Progenitor cell of endocrine pancreas (in vitro differentiated cells): ENCODE measurements at regions not wholly inside any gene's neighbourhood (a gene's known extent, or its start where the extent isn't known, plus 50 kb on each side); places are given as distances from the start of the nearest gene placed in this dataset.
"Not testable (repeated sequence)": the region's sequence is repeated elsewhere in the genome, so short reads cannot be mapped to it uniquely, and the experiment has no call there.

Experiments
- DNase-seq: peaks from one replicate; pipeline ENCODE4 v3.0.0; 2021; ENCODE audit warnings: low spot score; ENCODE audit not compliant: unreplicated experiment
- H3K27ac Mint-ChIP-seq: 2 replicates; pipeline ENCODE4 v1.8.0; 2021; ENCODE audit warnings: mild to moderate bottlenecking, moderate library complexity, mixed read lengths
- H3K27me3 Mint-ChIP-seq: 2 replicates; pipeline ENCODE4 v1.8.0; 2021; ENCODE audit warnings: mixed read lengths
- H3K36me3 Mint-ChIP-seq: 2 replicates; pipeline ENCODE4 v1.8.0; 2022; ENCODE audit warnings: mixed read lengths; ENCODE audit not compliant: insufficient read depth
- H3K4me1 Mint-ChIP-seq: 2 replicates; pipeline ENCODE4 v1.8.0; 2021; ENCODE audit warnings: low read depth, mixed read lengths
- H3K4me3 Mint-ChIP-seq: 2 replicates; pipeline ENCODE4 v1.8.0; 2021; ENCODE audit warnings: low read depth, mild to moderate bottlenecking, moderate library complexity, mixed read lengths
- H3K9me3 Mint-ChIP-seq: 2 replicates; pipeline ENCODE4 v1.8.0; 2021; ENCODE audit warnings: low read depth, mixed read lengths
- TF ChIP-seq, protein P1 (sequence below): fragments of 200-600 bp; sonication (generic); IDR thresholded peaks from one replicate; pipeline ENCODE4 v1.5.0; 2021; ENCODE audit warnings: antibody characterized with exemption, mild to moderate bottlenecking; ENCODE audit not compliant: unreplicated experiment

DNA sequence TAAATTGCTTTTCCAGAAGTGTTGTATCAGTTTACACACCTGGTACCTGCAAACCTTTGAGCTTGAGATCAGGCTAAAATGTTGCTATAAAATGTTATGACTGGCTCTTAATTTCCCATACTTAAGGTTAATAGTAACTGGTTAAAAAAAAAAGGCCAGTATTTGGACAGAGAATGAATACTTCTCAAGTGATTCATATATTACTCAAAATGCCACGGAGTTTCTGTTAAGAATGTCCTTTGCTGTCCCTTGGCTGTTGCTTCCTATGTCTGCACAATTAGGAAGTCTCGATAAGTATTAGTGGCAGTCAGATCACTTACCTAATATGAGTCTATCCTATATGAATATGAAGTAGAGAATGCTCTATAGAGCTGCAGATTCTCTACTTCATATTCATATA lies 232.2 kb upstream of the IGFBP7 start:
- TF ChIP-seq, protein P1, sequence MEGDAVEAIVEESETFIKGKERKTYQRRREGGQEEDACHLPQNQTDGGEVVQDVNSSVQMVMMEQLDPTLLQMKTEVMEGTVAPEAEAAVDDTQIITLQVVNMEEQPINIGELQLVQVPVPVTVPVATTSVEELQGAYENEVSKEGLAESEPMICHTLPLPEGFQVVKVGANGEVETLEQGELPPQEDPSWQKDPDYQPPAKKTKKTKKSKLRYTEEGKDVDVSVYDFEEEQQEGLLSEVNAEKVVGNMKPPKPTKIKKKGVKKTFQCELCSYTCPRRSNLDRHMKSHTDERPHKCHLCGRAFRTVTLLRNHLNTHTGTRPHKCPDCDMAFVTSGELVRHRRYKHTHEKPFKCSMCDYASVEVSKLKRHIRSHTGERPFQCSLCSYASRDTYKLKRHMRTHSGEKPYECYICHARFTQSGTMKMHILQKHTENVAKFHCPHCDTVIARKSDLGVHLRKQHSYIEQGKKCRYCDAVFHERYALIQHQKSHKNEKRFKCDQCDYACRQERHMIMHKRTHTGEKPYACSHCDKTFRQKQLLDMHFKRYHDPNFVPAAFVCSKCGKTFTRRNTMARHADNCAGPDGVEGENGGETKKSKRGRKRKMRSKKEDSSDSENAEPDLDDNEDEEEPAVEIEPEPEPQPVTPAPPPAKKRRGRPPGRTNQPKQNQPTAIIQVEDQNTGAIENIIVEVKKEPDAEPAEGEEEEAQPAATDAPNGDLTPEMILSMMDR: no peak
- Mint-ChIP-seq H3K9me3 (no peaks in the 10 kb centered on the region), H3K4me3 (no peak overlapping the region), H3K4me1 (no peaks in the 10 kb centered on the region), H3K36me3 (no peaks in the 10 kb centered on the region), H3K27me3 (peaks cover 8% of the 10 kb centered on the region), H3K27ac (no peak overlapping the region)
- DNase-seq: no peak

DNA sequence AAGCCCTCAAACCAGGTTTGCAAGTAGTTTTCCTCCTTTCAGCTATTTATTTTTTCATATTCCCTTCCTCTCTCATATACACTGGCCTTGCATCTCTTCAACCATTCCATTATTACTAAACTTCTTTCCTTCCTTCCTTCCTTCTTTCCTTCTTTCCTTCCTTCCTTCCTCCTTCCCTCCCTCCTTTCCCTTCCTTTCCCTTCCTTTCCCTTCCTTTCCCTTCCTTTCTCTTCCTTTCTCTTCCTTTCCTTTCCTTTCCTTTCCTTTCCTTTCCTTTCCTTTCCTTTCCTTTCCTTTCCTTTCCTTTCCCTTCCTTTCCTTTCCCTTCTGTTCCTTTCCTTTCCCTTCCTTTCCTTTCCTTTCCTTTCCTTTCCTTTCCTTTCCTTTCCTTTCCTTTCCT lies 228.7 kb upstream of the IGFBP7 start:
- not testable (repeated sequence) for H3K4me3 Mint-ChIP-seq, H3K27ac Mint-ChIP-seq, H3K4me1 Mint-ChIP-seq, H3K27me3 Mint-ChIP-seq, DNase-seq, H3K36me3 Mint-ChIP-seq, H3K9me3 Mint-ChIP-seq

DNA sequence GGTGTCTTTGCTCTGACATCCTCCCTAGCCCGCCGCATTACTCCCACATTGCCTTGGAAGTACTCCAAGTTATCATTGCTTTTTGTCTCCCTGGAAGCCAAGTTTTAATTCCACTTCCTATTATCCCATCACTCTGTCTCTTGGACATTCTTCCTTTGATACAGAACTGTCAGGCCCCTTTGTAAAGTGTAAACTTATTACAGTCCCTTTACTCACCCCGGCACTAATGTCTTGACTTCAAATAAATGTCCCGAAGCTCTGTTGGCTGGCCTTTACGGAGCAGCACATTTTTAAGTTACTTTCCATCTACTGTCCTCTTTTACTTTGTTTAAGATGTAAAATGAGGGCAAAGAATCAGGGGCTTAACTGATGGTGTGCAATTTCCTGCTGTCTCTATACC lies 223.5 kb upstream of the IGFBP7 start:
- Mint-ChIP-seq H3K36me3 (no peaks in the 10 kb centered on the region), H3K27me3 (no peaks in the 10 kb centered on the region), H3K4me3 (no peak overlapping the region), H3K27ac (no peak overlapping the region), H3K4me1 (no peaks in the 10 kb centered on the region), H3K9me3 (no peaks in the 10 kb centered on the region)
- TF ChIP-seq, protein P1: no peak
- DNase-seq: no peak

GRCh38 chr4:57331959-57332358 lies 221.8 kb upstream of the IGFBP7 start:
- H3K36me3 Mint-ChIP-seq: no peaks in the 10 kb centered on the region
- TF ChIP-seq, protein P1: no peak

GRCh38 chr4:57329279-57329678 lies 219.1 kb upstream of the IGFBP7 start:
- Mint-ChIP-seq H3K4me1 (no peaks in the 10 kb centered on the region), H3K27me3 (no peaks in the 10 kb centered on the region), H3K4me3 (no peak overlapping the region), H3K27ac (no peak overlapping the region), H3K9me3 (no peaks in the 10 kb centered on the region), H3K36me3 (no peaks in the 10 kb centered on the region)
- TF ChIP-seq, protein P1: no peak
- no peak for DNase-seq

More at GRCh38 chr4:57331959-57332358, 221.8 kb upstream of the IGFBP7 start:
- Mint-ChIP-seq H3K9me3 (no peaks in the 10 kb centered on the region), H3K4me3 (no peak overlapping the region), H3K27ac (no peak overlapping the region), H3K27me3 (no peaks in the 10 kb centered on the region), H3K4me1 (no peaks in the 10 kb centered on the region)
- DNase-seq: no peak

DNA sequence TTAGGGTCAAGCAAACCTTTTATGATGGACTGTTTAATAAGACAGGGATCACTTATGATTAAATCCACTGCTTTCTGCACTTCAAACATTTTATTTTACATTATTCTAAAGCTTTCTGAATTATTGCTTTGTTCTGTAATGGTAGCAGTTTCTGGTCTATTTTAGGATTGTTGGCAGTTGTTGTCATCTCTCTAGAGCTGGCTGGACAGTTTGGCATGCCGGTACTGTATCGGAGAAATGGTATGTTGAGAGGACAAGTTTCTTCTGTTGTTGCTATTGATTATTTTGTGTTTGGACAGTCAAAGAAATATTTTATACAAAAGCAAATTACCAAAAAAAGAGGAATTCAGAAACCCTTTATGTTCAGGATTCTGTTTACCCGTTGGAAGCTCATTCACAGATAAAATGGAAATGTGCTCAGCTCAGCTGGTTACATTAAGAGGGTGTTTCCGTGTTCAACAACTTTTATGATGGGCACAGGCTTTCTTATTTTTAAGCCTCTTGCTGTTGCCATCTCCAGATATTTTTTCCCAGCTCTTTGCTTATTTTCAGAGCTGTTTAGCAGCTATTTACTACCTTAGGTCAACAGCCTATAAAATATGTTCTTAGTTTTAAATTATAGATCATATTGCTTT lies 214.6 kb upstream of the IGFBP7 start:
- no peaks in the 10 kb centered on the region for H3K9me3 Mint-ChIP-seq
- H3K27ac Mint-ChIP-seq: no peak overlapping the region
- peaks cover 1% of the 10 kb centered on the region for H3K4me1 Mint-ChIP-seq
- no peaks in the 10 kb centered on the region for H3K36me3 Mint-ChIP-seq
- DNase-seq: no peak
- TF ChIP-seq, protein P1: no peak
- H3K27me3 Mint-ChIP-seq: no peaks in the 10 kb centered on the region
- no peak overlapping the region for H3K4me3 Mint-ChIP-seq
